GM10266 (cell line): ENCODE measurements at regions not wholly inside any gene's neighbourhood (a gene's known extent, or its start where the extent isn't known, plus 50 kb on each side); places are given as distances from the start of the nearest gene placed in this dataset.
A peak's percentile ranks its signal among the peaks of the same experiment; 100 is the strongest.

Experiments
- DNase-seq: peaks from one replicate; pipeline ENCODE4 v3.0.0; 2012; ENCODE audit errors: extremely low spot score
- TF ChIP-seq, protein P1 (sequence below): IDR thresholded peaks from 2 replicates; pipeline ENCODE4 v1.5.1; 2012; ENCODE audit warnings: mild to moderate bottlenecking, low read depth; ENCODE audit not compliant: control insufficient read depth, insufficient read depth; ENCODE audit errors: missing control alignments

- TF ChIP-seq, protein P1, sequence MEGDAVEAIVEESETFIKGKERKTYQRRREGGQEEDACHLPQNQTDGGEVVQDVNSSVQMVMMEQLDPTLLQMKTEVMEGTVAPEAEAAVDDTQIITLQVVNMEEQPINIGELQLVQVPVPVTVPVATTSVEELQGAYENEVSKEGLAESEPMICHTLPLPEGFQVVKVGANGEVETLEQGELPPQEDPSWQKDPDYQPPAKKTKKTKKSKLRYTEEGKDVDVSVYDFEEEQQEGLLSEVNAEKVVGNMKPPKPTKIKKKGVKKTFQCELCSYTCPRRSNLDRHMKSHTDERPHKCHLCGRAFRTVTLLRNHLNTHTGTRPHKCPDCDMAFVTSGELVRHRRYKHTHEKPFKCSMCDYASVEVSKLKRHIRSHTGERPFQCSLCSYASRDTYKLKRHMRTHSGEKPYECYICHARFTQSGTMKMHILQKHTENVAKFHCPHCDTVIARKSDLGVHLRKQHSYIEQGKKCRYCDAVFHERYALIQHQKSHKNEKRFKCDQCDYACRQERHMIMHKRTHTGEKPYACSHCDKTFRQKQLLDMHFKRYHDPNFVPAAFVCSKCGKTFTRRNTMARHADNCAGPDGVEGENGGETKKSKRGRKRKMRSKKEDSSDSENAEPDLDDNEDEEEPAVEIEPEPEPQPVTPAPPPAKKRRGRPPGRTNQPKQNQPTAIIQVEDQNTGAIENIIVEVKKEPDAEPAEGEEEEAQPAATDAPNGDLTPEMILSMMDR = no peak
- DNase-seq = no peak
Measured at GRCh38 chr2:125185691-125186270, 1160.7 kb downstream of the CNTNAP5 start.

GRCh38 chr2:125207431-125207830, 1182.3 kb downstream of the CNTNAP5 start:
- TF ChIP-seq, protein P1 = no peak
- DNase-seq = no peak

DNA sequence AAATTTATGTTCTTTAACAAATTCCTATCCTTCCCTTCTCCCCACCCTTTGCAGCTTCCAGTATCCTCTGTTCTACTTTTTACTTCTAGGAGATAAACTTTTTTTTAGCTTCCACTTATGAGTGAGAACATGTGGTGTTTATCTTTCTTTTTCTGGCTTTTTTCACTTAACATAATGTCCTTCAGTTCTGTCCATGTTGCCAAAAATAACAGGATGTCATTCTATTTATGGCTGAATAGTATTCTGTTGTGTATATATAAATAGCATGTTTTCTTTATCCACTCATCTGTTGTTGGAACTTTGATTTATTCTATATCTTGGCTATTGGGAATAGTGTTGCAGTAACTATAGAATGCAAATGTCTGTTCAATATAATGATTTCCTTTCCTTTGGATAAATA, 1191.2 kb downstream of the CNTNAP5 start:
- TF ChIP-seq, protein P1 = no peak

GRCh38 chr2:125224188-125224587, 1199.1 kb downstream of the CNTNAP5 start:
- TF ChIP-seq, protein P1 = no peak
- DNase-seq = no peak

More for the DNA sequence above, 1191.2 kb downstream of the CNTNAP5 start:
- no peak for DNase-seq

- TF ChIP-seq, protein P1 = peak; percentile 13
- DNase-seq = no peak
Measured at GRCh38 chr2:125224830-125225229, 1199.7 kb downstream of the CNTNAP5 start.

DNA sequence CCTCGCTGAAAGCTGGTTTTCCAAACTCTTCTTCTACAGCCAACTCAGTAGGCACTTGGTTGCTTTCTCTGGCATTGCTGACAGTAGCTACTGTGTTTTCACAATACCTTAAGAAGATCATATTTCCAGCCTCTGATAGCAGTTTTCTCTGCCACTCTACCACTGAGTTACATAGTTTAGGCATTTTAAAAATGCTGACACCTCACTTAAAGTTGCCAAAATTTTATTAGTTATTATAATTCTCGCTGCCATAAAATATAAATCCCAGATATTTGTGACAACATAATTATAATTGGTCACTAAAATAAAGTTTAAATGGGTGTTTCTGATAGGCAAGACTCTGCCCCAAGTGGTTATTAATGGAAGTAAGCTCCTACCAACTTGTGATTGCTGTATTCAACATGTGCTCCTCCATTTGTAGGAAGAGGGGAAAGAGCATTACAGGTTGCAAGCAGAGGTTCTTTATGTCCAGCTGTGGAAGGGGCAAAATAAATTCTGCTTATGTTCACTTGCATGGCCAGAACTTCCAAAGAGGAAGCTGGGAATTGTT, 1202.8 kb downstream of the CNTNAP5 start:
- DNase-seq = no peak
- TF ChIP-seq, protein P1 = no peak

- TF ChIP-seq, protein P1 = no peak
- no peak for DNase-seq
Measured at GRCh38 chr2:125240870-125241269, 1215.8 kb downstream of the CNTNAP5 start.
